Liver (tissue), 8 donors: ENCODE measurements at regions not wholly inside any gene's neighbourhood (a gene's known extent, or its start where the extent isn't known, plus 50 kb on each side); places are given as distances from the start of the nearest gene placed in this dataset.

Experiments used
- DNase-seq: peaks from one replicate; pipeline ENCODE4 v3.0.0-alpha.2; 2017; ENCODE audit warnings: low spot score
- H3K27ac ChIP-seq, 2 donors: one replicate each; pipeline ENCODE4 v1.7.0; 2013; ENCODE audit warnings: inconsistent platforms in 2 of 2, low read length in 2 of 2, control low read depth in 1 of 2, low read depth in 1 of 2, mild to moderate bottlenecking in 1 of 2
- H3K27me3 ChIP-seq, 4 donors: one replicate each; pipeline versions ENCODE4 v1.6.1 to v1.7.0; 2013; ENCODE audit warnings: low read length in 3 of 4, inconsistent platforms in 1 of 4, mild to moderate bottlenecking in 1 of 4, moderate library complexity in 1 of 4; ENCODE audit not compliant: control insufficient read depth in 4 of 4, insufficient read depth in 4 of 4
- H3K36me3 ChIP-seq, 4 donors: one replicate each; pipeline versions ENCODE4 v1.6.1 to v1.7.0; 2013; ENCODE audit warnings: low read length in 3 of 4, mild to moderate bottlenecking in 3 of 4, low read depth in 1 of 4, moderate library complexity in 1 of 4; ENCODE audit not compliant: control insufficient read depth in 4 of 4, insufficient read depth in 3 of 4
- H3K4me1 ChIP-seq, 4 donors: one replicate each; pipeline versions ENCODE4 v1.6.1 to v1.7.0; 2013; ENCODE audit warnings: low read length in 3 of 4, mild to moderate bottlenecking in 3 of 4, moderate library complexity in 1 of 4; ENCODE audit not compliant: control insufficient read depth in 4 of 4, insufficient read depth in 4 of 4
- H3K4me3 ChIP-seq, 3 donors: one replicate each; pipeline versions ENCODE4 v1.6.1 to v1.7.0; 2013; ENCODE audit warnings: low read length in 3 of 3, control low read depth in 1 of 3, low read depth in 1 of 3, mild to moderate bottlenecking in 1 of 3
- H3K9ac ChIP-seq, 2 donors: one replicate each; pipeline ENCODE4 v1.7.0; 2013; ENCODE audit warnings: low read length in 2 of 2, mild to moderate bottlenecking in 2 of 2, moderate library complexity in 2 of 2, control low read depth in 1 of 2, low read depth in 1 of 2
- H3K9me3 ChIP-seq, 4 donors: one replicate each; pipeline versions ENCODE4 v1.6.1 to v1.7.0; 2013; ENCODE audit warnings: low read length in 3 of 4; ENCODE audit not compliant: control insufficient read depth in 4 of 4
- EGR1 ChIP-seq, 2 donors: IDR thresholded peaks; 2 replicates each; pipeline ENCODE4 v1.6.1; 2016 to 2018; ENCODE audit warnings: antibody characterized with exemption in 2 of 2, low read depth in 2 of 2
- FOXA1 ChIP-seq: IDR thresholded peaks from 2 replicates; pipeline ENCODE4 v1.6.1; 2016; ENCODE audit warnings: antibody characterized with exemption
- FOXA2 ChIP-seq: IDR thresholded peaks from 2 replicates; pipeline ENCODE4 v1.6.1; 2016; ENCODE audit warnings: antibody characterized with exemption
- GABPA ChIP-seq, 2 donors: IDR thresholded peaks in 1 of 2; conservative IDR thresholded peaks in 1 of 2; 2 replicates each; pipeline ENCODE4 v1.6.1; 2016; ENCODE audit warnings: antibody characterized with exemption in 2 of 2, mild to moderate bottlenecking in 1 of 2, moderate library complexity in 1 of 2
- HNF4G ChIP-seq: IDR thresholded peaks from 2 replicates; pipeline ENCODE4 v1.6.1; 2016; ENCODE audit warnings: antibody characterized with exemption
- JUND ChIP-seq, 2 donors: IDR thresholded peaks; 2 replicates each; pipeline ENCODE4 v1.6.1; 2016; ENCODE audit warnings: antibody characterized with exemption in 2 of 2
- WGBS: extraction: QIAGEN DNeasy Blood & Tissue Kit; methylation state at CpG from one replicate; pipeline ENCODE4 v1.1.7; 2013; 5-methylcytosine and 5-hydroxymethylcytosine counted together
- TF ChIP-seq, protein P1 (sequence below): IDR thresholded peaks from 2 replicates; pipeline ENCODE4 v1.6.1; 2016; ENCODE audit warnings: antibody characterized with exemption, mild to moderate bottlenecking
- TF ChIP-seq, protein P2 (sequence below): fragments of 150-350 bp; IDR thresholded peaks from 2 replicates; pipeline ENCODE4 v1.5.1; 2017; ENCODE audit warnings: improper control_type of control experiment, low read depth, low read length; ENCODE audit not compliant: missing input control
- TF ChIP-seq, protein P3 (sequence below): IDR thresholded peaks from 2 replicates; pipeline ENCODE4 v1.6.1; 2016; ENCODE audit warnings: antibody characterized with exemption
- donor health status: healthy.
- donor health status: healthy.
- donor health status: healthy.
- donor health status: healthy.
- donor health status: healthy.

DNA sequence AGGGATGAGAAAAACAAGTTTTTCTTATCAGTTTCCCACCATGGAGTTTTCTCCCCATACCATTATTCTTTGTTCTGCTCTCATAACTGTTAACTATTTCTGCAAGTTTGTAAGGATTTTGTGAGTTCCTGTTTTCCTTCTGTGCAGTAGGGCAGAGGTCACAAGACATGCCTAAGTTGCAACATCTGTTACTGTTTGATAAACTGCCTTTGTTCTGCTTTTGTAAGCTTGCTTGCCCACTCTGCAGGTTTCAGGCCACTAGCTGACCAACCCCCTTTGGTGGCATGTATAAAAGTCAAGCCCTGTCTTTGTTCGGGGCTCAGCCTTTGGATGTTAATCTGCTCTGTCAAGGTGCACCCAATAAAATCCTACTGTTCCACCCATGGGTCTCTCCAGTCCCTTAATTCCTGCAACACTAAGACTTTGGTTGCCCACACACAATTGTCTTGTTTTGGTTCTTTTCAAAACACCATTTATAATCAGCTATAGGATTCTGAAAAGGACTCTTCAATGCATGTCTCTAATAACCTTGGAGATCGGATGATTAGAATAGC, 545.4 kb downstream of the CDH9 start:
- TF ChIP-seq FOXA2 (no peak), JUND (IDR thresholded peaks at IDR 0.05) (no peak), HNF4G (no peak), GABPA (IDR thresholded peaks at IDR 0.05 in 1 of 2, conservative IDR thresholded peaks at IDR 0.05 in 1 of 2) (no peak)
- TF ChIP-seq, protein P1, sequence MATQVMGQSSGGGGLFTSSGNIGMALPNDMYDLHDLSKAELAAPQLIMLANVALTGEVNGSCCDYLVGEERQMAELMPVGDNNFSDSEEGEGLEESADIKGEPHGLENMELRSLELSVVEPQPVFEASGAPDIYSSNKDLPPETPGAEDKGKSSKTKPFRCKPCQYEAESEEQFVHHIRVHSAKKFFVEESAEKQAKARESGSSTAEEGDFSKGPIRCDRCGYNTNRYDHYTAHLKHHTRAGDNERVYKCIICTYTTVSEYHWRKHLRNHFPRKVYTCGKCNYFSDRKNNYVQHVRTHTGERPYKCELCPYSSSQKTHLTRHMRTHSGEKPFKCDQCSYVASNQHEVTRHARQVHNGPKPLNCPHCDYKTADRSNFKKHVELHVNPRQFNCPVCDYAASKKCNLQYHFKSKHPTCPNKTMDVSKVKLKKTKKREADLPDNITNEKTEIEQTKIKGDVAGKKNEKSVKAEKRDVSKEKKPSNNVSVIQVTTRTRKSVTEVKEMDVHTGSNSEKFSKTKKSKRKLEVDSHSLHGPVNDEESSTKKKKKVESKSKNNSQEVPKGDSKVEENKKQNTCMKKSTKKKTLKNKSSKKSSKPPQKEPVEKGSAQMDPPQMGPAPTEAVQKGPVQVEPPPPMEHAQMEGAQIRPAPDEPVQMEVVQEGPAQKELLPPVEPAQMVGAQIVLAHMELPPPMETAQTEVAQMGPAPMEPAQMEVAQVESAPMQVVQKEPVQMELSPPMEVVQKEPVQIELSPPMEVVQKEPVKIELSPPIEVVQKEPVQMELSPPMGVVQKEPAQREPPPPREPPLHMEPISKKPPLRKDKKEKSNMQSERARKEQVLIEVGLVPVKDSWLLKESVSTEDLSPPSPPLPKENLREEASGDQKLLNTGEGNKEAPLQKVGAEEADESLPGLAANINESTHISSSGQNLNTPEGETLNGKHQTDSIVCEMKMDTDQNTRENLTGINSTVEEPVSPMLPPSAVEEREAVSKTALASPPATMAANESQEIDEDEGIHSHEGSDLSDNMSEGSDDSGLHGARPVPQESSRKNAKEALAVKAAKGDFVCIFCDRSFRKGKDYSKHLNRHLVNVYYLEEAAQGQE: no peak
- TF ChIP-seq, protein P2, sequence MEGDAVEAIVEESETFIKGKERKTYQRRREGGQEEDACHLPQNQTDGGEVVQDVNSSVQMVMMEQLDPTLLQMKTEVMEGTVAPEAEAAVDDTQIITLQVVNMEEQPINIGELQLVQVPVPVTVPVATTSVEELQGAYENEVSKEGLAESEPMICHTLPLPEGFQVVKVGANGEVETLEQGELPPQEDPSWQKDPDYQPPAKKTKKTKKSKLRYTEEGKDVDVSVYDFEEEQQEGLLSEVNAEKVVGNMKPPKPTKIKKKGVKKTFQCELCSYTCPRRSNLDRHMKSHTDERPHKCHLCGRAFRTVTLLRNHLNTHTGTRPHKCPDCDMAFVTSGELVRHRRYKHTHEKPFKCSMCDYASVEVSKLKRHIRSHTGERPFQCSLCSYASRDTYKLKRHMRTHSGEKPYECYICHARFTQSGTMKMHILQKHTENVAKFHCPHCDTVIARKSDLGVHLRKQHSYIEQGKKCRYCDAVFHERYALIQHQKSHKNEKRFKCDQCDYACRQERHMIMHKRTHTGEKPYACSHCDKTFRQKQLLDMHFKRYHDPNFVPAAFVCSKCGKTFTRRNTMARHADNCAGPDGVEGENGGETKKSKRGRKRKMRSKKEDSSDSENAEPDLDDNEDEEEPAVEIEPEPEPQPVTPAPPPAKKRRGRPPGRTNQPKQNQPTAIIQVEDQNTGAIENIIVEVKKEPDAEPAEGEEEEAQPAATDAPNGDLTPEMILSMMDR: no peak
- TF ChIP-seq, protein P3, sequence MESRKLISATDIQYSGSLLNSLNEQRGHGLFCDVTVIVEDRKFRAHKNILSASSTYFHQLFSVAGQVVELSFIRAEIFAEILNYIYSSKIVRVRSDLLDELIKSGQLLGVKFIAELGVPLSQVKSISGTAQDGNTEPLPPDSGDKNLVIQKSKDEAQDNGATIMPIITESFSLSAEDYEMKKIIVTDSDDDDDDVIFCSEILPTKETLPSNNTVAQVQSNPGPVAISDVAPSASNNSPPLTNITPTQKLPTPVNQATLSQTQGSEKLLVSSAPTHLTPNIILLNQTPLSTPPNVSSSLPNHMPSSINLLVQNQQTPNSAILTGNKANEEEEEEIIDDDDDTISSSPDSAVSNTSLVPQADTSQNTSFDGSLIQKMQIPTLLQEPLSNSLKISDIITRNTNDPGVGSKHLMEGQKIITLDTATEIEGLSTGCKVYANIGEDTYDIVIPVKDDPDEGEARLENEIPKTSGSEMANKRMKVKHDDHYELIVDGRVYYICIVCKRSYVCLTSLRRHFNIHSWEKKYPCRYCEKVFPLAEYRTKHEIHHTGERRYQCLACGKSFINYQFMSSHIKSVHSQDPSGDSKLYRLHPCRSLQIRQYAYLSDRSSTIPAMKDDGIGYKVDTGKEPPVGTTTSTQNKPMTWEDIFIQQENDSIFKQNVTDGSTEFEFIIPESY: no peak
- Histone ChIP-seq H3K27me3 (no peaks in the 10 kb centered on the region), H3K36me3 (no peaks in the 10 kb centered on the region), H3K9me3 (peaks cover 0 to 3% (median under 1%) of the 10 kb centered on the region in 4 donors), H3K27ac (no peak overlapping the region), H3K4me1 (no peaks in the 10 kb centered on the region), H3K9ac (no peak overlapping the region), H3K4me3 (no peak overlapping the region)
- 83% methylated on average over 2 of the region's 2 CpGs for whole genome bisulfite sequencing
- no peak for DNase-seq

DNA sequence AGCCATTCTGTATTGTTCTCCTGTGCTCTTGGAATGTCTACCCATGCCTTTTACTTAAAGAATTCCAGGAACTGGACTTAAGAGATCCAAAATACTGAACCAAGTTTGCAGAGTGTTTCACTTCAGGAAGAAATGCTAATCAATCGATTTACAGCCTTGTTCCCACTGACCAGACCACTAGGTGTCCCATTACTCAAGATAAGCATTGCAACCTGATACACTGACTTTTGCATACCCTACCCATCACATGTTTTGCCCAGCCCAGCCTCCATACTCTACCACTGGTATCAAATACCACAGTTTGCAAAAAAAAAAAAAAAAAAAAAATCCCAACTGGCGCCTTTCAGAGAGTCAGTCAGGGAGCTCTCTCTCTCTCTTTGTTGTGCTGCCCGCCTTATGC, 550.8 kb downstream of the CDH9 start:
- TF ChIP-seq FOXA1: no peak
- TF ChIP-seq, protein P3: no peak
- no peak for TF ChIP-seq EGR1 (IDR thresholded peaks at IDR 0.05; ENCODE audit: low read depth in 2 of 2)
- no peaks in the 10 kb centered on the region for H3K36me3 ChIP-seq
- DNase-seq: no peak
- no peaks in the 10 kb centered on the region for H3K4me1 ChIP-seq
- no peak overlapping the region for H3K4me3 ChIP-seq
- H3K27ac ChIP-seq: no peak overlapping the region
- H3K9me3 ChIP-seq: no peaks in the 10 kb centered on the region
- 89% methylated on average over 3 of the region's 3 CpGs for WGBS
- no peak overlapping the region for H3K9ac ChIP-seq
- H3K27me3 ChIP-seq: no peaks in the 10 kb centered on the region
